Endodermal cell (in vitro differentiated cells): ENCODE measurements at regions not wholly inside any gene's neighbourhood (a gene's known extent, or its start where the extent isn't known, plus 50 kb on each side); places are given as distances from the start of the nearest gene placed in this dataset.

Experiments
- DNase-seq: peaks from one replicate; pipeline ENCODE4 v3.0.0-alpha.2; 2017
- H3K27ac ChIP-seq: 2 replicates; pipeline ENCODE4 v1.5.1; 2013; ENCODE audit warnings: mild to moderate bottlenecking, low read depth, low read length, moderate library complexity
- H3K27me3 ChIP-seq: 2 replicates; pipeline ENCODE4 v1.6.1; 2013; ENCODE audit warnings: mild to moderate bottlenecking, low read length, moderate library complexity; ENCODE audit not compliant: insufficient read depth, control insufficient read depth, poor library complexity, severe bottlenecking
- H3K36me3 ChIP-seq: 2 replicates; pipeline ENCODE4 v1.7.0; 2013; ENCODE audit warnings: mild to moderate bottlenecking, low read length, moderate library complexity; ENCODE audit not compliant: control insufficient read depth, insufficient read depth
- H3K4me1 ChIP-seq: one replicate; pipeline ENCODE4 v1.7.0; 2013; ENCODE audit warnings: low read length; ENCODE audit not compliant: control insufficient read depth, insufficient read depth
- H3K4me3 ChIP-seq: 2 replicates; pipeline ENCODE4 v1.5.1; 2013; ENCODE audit warnings: mild to moderate bottlenecking, low read length, moderate library complexity
- H3K9ac ChIP-seq: 2 replicates; pipeline ENCODE4 v1.6.1; 2013; ENCODE audit warnings: mild to moderate bottlenecking, low read length, moderate library complexity; ENCODE audit not compliant: poor library complexity, severe bottlenecking; ENCODE audit errors: extremely low read depth
- H3K9me3 ChIP-seq: 2 replicates; pipeline ENCODE4 v1.6.1; 2013; ENCODE audit warnings: mild to moderate bottlenecking, low read length, moderate library complexity; ENCODE audit not compliant: control insufficient read depth
- H3K27ac Mint-ChIP-seq: 2 replicates; pipeline ENCODE4 v1.8.0; 2020; ENCODE audit warnings: mixed read lengths
- H3K27me3 Mint-ChIP-seq: 2 replicates; pipeline ENCODE4 v1.8.0; 2021; ENCODE audit warnings: mild to moderate bottlenecking, mixed read lengths; ENCODE audit not compliant: insufficient read depth
- H3K36me3 Mint-ChIP-seq: 2 replicates; pipeline ENCODE4 v1.8.0; 2020; ENCODE audit warnings: low read depth, mixed read lengths
- H3K4me1 Mint-ChIP-seq: 2 replicates; pipeline ENCODE4 v1.8.0; 2020; ENCODE audit warnings: mixed read lengths
- H3K4me3 Mint-ChIP-seq: 2 replicates; pipeline ENCODE4 v1.8.0; 2020; ENCODE audit warnings: mild to moderate bottlenecking, moderate library complexity, mixed read lengths
- H3K9me3 Mint-ChIP-seq: 2 replicates; pipeline ENCODE4 v1.8.0; 2020; ENCODE audit warnings: mild to moderate bottlenecking, mixed read lengths
- WGBS, 2 experiments: methylation state at CpG; one replicate each; pipeline versions ENCODE4 v1.1.5 to v1.1.7; 2013; ENCODE audit warnings: missing lambda C conversion rate in 2 of 2, mixed read lengths in 1 of 2; ENCODE audit not compliant: insufficient coverage in 1 of 2, insufficient read length in 1 of 2; 5-methylcytosine and 5-hydroxymethylcytosine counted together
- TF ChIP-seq, protein P1 (sequence below): fragments of 200-600 bp; sonication (generic); conservative IDR thresholded peaks from 2 replicates; pipeline ENCODE4 v1.5.0; 2021; ENCODE audit warnings: antibody characterized with exemption, mild to moderate bottlenecking

DNA sequence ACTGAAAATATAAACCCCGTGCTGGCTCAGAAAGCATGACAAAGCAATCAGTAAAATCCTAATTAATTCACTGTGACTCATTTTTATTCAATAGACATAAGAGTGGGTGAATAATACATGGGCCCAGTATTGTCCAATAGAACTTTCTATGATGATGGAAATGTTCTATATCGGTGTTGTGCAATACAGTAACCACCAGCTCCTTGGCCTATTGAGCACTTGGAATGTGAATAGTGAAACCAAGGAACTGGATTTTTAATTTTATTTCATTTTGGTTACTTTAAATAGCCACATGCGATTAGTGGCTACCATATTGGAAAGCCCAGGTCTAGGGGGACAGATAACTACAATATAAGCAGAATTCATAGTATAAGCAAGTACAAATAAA lies 69.8 kb upstream of the PPP2R3A start:
- Mint-ChIP-seq H3K4me1 (no peaks in the 10 kb centered on the region), H3K27ac (no peak overlapping the region), H3K36me3 (no peaks in the 10 kb centered on the region), H3K27me3 (peaks cover 2% of the 10 kb centered on the region), H3K9me3 (peaks cover under 1% of the 10 kb centered on the region), H3K4me3 (no peak overlapping the region)
- Histone ChIP-seq H3K27ac (no peak overlapping the region), H3K4me1 (no peaks in the 10 kb centered on the region), H3K9ac (no peak overlapping the region), H3K27me3 (no peaks in the 10 kb centered on the region), H3K9me3 (no peaks in the 10 kb centered on the region), H3K4me3 (no peak overlapping the region), H3K36me3 (no peaks in the 10 kb centered on the region)
- no peak for DNase-seq
- 97% methylated on average over 3 of the region's 3 CpGs; no CpG with 5 or more reads in 1 of the 2 experiments for WGBS, 2 experiments
- TF ChIP-seq, protein P1, sequence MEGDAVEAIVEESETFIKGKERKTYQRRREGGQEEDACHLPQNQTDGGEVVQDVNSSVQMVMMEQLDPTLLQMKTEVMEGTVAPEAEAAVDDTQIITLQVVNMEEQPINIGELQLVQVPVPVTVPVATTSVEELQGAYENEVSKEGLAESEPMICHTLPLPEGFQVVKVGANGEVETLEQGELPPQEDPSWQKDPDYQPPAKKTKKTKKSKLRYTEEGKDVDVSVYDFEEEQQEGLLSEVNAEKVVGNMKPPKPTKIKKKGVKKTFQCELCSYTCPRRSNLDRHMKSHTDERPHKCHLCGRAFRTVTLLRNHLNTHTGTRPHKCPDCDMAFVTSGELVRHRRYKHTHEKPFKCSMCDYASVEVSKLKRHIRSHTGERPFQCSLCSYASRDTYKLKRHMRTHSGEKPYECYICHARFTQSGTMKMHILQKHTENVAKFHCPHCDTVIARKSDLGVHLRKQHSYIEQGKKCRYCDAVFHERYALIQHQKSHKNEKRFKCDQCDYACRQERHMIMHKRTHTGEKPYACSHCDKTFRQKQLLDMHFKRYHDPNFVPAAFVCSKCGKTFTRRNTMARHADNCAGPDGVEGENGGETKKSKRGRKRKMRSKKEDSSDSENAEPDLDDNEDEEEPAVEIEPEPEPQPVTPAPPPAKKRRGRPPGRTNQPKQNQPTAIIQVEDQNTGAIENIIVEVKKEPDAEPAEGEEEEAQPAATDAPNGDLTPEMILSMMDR = no peak

DNA sequence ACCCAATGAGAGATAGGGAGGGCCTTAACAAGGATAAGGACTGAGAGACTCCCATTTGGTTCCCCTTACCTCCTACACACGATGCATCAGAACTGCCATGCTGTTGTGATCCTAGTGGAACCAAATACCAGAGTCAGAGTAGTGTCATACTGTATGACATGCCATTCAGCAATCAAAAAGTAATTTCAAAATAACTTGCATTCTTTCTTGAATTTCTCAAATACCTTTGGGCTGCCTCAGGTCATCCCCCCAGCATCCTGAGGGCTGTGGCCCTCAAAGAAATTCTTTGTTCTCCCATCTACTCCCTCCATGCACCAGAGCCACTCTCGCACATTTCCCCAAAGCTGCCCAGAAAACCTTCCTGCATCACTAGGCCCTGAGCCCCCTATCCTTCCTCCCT lies 68.9 kb upstream of the PPP2R3A start:
- Mint-ChIP-seq H3K4me1 (no peaks in the 10 kb centered on the region), H3K27me3 (peaks cover 3% of the 10 kb centered on the region), H3K9me3 (peaks cover 2% of the 10 kb centered on the region), H3K27ac (no peak overlapping the region), H3K36me3 (no peaks in the 10 kb centered on the region), H3K4me3 (no peak overlapping the region)
- Histone ChIP-seq H3K27me3 (no peaks in the 10 kb centered on the region), H3K36me3 (no peaks in the 10 kb centered on the region), H3K4me3 (no peak overlapping the region), H3K27ac (no peak overlapping the region), H3K4me1 (no peaks in the 10 kb centered on the region), H3K9ac (no peak overlapping the region), H3K9me3 (peaks cover 9% of the 10 kb centered on the region)
- 93 to 100% methylated on average over 1 to 2 of the region's 2 CpGs for WGBS, 2 experiments
- DNase-seq = no peak
- TF ChIP-seq, protein P1 = no peak

DNA sequence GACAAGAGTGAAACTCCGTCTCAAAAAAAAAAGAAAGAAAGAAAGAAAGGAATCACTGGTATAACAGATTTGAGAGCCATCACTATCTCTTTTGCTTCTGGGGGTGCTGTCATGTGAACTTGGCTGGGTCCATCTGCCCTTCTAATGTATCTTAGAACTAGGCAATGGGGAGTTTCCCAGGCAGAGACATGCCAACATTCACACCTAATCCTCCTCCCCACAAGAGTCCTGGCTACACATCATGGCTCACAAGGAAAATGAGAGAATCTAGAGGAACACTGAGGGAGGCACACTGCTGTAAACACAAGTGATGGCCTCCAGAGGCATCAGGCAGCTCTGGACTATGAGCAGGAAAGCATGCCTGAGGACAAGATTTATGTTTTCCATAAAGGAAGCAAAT lies 67.8 kb upstream of the PPP2R3A start:
- Mint-ChIP-seq H3K4me1 (no peaks in the 10 kb centered on the region), H3K9me3 (peaks cover 2% of the 10 kb centered on the region), H3K36me3 (no peaks in the 10 kb centered on the region), H3K27me3 (peaks cover 1% of the 10 kb centered on the region), H3K27ac (no peak overlapping the region), H3K4me3 (no peak overlapping the region)
- no peak overlapping the region for H3K27ac ChIP-seq
- no peak overlapping the region for H3K9ac ChIP-seq
- no peaks in the 10 kb centered on the region for H3K4me1 ChIP-seq
- H3K36me3 ChIP-seq = no peaks in the 10 kb centered on the region
- TF ChIP-seq, protein P1 = no peak
- 93% methylated on average over 1 of the region's 1 CpG; no CpG with 5 or more reads in 1 of the 2 experiments for WGBS, 2 experiments
- H3K9me3 ChIP-seq = peaks cover 10% of the 10 kb centered on the region
- no peaks in the 10 kb centered on the region for H3K27me3 ChIP-seq
- H3K4me3 ChIP-seq = no peak overlapping the region
- no peak for DNase-seq
